ENCODE measurements at regions not wholly inside any gene's neighbourhood (a gene's known extent, or its start where the extent isn't known, plus 50 kb on each side); places are given as distances from the start of the nearest gene placed in this dataset.

DNA sequence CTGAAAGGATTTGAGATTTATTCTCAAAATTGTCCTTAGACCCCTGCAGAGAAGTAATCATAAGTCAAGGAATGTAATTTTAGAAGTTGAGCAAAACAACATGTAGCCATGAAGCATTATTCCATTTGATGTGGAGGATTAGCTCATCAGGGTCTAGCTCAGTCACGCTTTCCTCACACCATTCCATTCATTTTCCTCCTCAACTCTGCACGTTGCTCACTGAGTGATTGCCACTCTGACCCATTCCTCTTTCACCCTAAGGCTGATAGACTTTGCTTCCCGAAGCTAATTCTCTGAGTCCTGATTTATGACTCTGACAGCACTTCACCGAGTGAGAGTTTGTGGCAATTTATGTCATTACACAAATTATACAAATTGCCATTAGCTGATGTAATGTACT lies 820.6 kb upstream of the PIK3C3 start (continued):
- TF ChIP-seq POLR2AphosphoS5 (IDR thresholded peaks at IDR 0.05; ENCODE audit: low read depth), result no peak
- no peak for TF ChIP-seq ZNF331 (CRISPR knock-in tag; IDR thresholded peaks at IDR 0.05; ENCODE audit: low read depth)
- no peak for TF ChIP-seq EZH2phosphoT487 (IDR thresholded peaks at IDR 0.05; ENCODE audit: unreplicated experiment)
- TF ChIP-seq NANOG (IDR thresholded peaks at IDR 0.05; ENCODE audit: borderline replicate concordance), result no peak
- no peak for TF ChIP-seq EZH2 (IDR thresholded peaks at IDR 0.05; ENCODE audit: low read depth, unreplicated experiment)
- TF ChIP-seq, protein P1, sequence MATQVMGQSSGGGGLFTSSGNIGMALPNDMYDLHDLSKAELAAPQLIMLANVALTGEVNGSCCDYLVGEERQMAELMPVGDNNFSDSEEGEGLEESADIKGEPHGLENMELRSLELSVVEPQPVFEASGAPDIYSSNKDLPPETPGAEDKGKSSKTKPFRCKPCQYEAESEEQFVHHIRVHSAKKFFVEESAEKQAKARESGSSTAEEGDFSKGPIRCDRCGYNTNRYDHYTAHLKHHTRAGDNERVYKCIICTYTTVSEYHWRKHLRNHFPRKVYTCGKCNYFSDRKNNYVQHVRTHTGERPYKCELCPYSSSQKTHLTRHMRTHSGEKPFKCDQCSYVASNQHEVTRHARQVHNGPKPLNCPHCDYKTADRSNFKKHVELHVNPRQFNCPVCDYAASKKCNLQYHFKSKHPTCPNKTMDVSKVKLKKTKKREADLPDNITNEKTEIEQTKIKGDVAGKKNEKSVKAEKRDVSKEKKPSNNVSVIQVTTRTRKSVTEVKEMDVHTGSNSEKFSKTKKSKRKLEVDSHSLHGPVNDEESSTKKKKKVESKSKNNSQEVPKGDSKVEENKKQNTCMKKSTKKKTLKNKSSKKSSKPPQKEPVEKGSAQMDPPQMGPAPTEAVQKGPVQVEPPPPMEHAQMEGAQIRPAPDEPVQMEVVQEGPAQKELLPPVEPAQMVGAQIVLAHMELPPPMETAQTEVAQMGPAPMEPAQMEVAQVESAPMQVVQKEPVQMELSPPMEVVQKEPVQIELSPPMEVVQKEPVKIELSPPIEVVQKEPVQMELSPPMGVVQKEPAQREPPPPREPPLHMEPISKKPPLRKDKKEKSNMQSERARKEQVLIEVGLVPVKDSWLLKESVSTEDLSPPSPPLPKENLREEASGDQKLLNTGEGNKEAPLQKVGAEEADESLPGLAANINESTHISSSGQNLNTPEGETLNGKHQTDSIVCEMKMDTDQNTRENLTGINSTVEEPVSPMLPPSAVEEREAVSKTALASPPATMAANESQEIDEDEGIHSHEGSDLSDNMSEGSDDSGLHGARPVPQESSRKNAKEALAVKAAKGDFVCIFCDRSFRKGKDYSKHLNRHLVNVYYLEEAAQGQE (IDR thresholded peaks at IDR 0.05; ENCODE audit: unreplicated experiment), result no peak

DNA sequence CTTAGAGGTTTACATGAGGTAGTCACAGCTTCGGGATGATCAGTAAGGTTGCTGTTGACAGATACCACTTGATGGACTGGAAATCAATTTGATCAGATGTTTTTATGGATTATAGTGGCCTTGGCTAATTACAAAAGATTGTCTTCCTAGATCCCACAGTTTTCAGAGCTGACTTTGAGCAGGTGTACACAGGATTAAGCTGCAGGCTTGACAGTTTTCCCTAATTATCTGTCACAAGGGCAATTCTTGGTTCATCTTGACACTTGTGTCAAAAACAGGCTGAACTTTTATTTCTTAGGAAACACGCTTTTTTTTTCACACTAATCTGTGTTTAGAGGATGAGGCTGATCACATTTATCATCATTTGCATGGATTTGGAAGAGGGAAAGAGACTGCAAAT lies 824.0 kb upstream of the PIK3C3 start:
- no peak overlapping the region for H3K4me3 ChIP-seq
- no peak overlapping the region for H3K4me3 Mint-ChIP-seq
- DNase-seq (ENCODE audit: low spot score) (no peak), ATAC-seq (no peak)
- H3K27me3 Mint-ChIP-seq (ENCODE audit: insufficient read depth, low read depth, poor library complexity), result no peaks in the 10 kb centered on the region
- H4K20me1 ChIP-seq (replicated peaks; ENCODE audit: insufficient read depth), result no peaks in the 10 kb centered on the region
- H3K4me2 ChIP-seq, result no peak overlapping the region
- H3K4me1 Mint-ChIP-seq, result peaks cover 6% of the 10 kb centered on the region; the same call in 2 of the 3 replicates
- H3K4me1 ChIP-seq (ENCODE audit: insufficient read depth), result no peaks in the 10 kb centered on the region
- H3F3A ChIP-seq (replicated peaks; ENCODE audit: low read depth), result no peaks in the 10 kb centered on the region
- no peaks in the 10 kb centered on the region for H3K9me3 Mint-ChIP-seq
- no peaks in the 10 kb centered on the region for H3K27me3 ChIP-seq (ENCODE audit: insufficient read depth)
- no peak overlapping the region for H2AFZ ChIP-seq
- H3K27ac Mint-ChIP-seq, result no peak overlapping the region; the same call in 1 of the 2 replicates
- H3K36me3 ChIP-seq (ENCODE audit: insufficient read depth), result no peaks in the 10 kb centered on the region
- H3K27ac ChIP-seq (ENCODE audit: low read depth), result no peak overlapping the region
- H3K36me3 Mint-ChIP-seq (ENCODE audit: low read depth), result no peaks in the 10 kb centered on the region
- no peak for TF ChIP-seq STAT1 (IDR thresholded peaks at IDR 0.05; ENCODE audit: unreplicated experiment)
- TF ChIP-seq POLR2AphosphoS5 (IDR thresholded peaks at IDR 0.05; ENCODE audit: low read depth), result no peak
- TF ChIP-seq NANOG (IDR thresholded peaks at IDR 0.05; ENCODE audit: borderline replicate concordance), result no peak
- no peak for TF ChIP-seq EZH2phosphoT487 (IDR thresholded peaks at IDR 0.05; ENCODE audit: unreplicated experiment)
- no peak for TF ChIP-seq EZH2 (IDR thresholded peaks at IDR 0.05; ENCODE audit: low read depth, unreplicated experiment)
- TF ChIP-seq, protein P2, sequence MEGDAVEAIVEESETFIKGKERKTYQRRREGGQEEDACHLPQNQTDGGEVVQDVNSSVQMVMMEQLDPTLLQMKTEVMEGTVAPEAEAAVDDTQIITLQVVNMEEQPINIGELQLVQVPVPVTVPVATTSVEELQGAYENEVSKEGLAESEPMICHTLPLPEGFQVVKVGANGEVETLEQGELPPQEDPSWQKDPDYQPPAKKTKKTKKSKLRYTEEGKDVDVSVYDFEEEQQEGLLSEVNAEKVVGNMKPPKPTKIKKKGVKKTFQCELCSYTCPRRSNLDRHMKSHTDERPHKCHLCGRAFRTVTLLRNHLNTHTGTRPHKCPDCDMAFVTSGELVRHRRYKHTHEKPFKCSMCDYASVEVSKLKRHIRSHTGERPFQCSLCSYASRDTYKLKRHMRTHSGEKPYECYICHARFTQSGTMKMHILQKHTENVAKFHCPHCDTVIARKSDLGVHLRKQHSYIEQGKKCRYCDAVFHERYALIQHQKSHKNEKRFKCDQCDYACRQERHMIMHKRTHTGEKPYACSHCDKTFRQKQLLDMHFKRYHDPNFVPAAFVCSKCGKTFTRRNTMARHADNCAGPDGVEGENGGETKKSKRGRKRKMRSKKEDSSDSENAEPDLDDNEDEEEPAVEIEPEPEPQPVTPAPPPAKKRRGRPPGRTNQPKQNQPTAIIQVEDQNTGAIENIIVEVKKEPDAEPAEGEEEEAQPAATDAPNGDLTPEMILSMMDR (conservative IDR thresholded peaks at IDR 0.05; ENCODE audit: low read depth in 2 of 2), result no peak
- no peak for TF ChIP-seq ZNF114 (CRISPR knock-in tag; IDR thresholded peaks at IDR 0.05)
- TF ChIP-seq, protein P3, sequence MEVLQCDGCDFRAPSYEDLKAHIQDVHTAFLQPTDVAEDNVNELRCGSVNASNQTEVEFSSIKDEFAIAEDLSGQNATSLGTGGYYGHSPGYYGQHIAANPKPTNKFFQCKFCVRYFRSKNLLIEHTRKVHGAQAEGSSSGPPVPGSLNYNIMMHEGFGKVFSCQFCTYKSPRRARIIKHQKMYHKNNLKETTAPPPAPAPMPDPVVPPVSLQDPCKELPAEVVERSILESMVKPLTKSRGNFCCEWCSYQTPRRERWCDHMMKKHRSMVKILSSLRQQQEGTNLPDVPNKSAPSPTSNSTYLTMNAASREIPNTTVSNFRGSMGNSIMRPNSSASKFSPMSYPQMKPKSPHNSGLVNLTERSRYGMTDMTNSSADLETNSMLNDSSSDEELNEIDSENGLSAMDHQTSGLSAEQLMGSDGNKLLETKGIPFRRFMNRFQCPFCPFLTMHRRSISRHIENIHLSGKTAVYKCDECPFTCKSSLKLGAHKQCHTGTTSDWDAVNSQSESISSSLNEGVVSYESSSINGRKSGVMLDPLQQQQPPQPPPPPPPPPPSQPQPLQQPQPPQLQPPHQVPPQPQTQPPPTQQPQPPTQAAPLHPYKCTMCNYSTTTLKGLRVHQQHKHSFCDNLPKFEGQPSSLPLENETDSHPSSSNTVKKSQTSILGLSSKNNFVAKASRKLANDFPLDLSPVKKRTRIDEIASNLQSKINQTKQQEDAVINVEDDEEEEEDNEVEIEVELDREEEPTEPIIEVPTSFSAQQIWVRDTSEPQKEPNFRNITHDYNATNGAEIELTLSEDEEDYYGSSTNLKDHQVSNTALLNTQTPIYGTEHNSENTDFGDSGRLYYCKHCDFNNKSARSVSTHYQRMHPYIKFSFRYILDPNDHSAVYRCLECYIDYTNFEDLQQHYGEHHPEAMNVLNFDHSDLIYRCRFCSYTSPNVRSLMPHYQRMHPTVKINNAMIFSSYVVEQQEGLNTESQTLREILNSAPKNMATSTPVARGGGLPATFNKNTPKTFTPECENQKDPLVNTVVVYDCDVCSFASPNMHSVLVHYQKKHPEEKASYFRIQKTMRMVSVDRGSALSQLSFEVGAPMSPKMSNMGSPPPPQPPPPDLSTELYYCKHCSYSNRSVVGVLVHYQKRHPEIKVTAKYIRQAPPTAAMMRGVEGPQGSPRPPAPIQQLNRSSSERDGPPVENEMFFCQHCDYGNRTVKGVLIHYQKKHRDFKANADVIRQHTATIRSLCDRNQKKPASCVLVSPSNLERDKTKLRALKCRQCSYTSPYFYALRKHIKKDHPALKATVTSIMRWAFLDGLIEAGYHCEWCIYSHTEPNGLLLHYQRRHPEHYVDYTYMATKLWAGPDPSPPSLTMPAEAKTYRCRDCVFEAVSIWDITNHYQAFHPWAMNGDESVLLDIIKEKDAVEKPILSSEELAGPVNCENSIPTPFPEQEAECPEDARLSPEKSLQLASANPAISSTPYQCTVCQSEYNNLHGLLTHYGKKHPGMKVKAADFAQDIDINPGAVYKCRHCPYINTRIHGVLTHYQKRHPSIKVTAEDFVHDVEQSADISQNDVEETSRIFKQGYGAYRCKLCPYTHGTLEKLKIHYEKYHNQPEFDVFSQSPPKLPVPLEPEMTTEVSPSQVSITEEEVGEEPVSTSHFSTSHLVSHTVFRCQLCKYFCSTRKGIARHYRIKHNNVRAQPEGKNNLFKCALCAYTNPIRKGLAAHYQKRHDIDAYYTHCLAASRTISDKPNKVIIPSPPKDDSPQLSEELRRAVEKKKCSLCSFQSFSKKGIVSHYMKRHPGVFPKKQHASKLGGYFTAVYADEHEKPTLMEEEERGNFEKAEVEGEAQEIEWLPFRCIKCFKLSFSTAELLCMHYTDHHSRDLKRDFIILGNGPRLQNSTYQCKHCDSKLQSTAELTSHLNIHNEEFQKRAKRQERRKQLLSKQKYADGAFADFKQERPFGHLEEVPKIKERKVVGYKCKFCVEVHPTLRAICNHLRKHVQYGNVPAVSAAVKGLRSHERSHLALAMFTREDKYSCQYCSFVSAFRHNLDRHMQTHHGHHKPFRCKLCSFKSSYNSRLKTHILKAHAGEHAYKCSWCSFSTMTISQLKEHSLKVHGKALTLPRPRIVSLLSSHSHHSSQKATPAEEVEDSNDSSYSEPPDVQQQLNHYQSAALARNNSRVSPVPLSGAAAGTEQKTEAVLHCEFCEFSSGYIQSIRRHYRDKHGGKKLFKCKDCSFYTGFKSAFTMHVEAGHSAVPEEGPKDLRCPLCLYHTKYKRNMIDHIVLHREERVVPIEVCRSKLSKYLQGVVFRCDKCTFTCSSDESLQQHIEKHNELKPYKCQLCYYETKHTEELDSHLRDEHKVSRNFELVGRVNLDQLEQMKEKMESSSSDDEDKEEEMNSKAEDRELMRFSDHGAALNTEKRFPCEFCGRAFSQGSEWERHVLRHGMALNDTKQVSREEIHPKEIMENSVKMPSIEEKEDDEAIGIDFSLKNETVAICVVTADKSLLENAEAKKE (CRISPR knock-in tag; IDR thresholded peaks at IDR 0.05), result no peak
- TF ChIP-seq CREB1 (CRISPR knock-in tag; IDR thresholded peaks at IDR 0.05; ENCODE audit: low read depth), result no peak
- TF ChIP-seq JUNB (IDR thresholded peaks at IDR 0.05; ENCODE audit: unreplicated experiment), result no peak
- H3K79me2 ChIP-seq (replicated peaks; ENCODE audit: insufficient read depth), result no peaks in the 10 kb centered on the region
- peaks cover 4% of the 10 kb centered on the region; the same call in 1 of the 2 replicates for H3K9me2 ChIP-seq (ENCODE audit: insufficient read depth)

Measured in GM23338 (cell line).